PC-3 (cell line): ENCODE measurements at regions not wholly inside any gene's neighbourhood (a gene's known extent, or its start where the extent isn't known, plus 50 kb on each side); places are given as distances from the start of the nearest gene placed in this dataset.

Experiments used
- CTCF ChIP-seq: fragments of 300-600 bp; sonication (generic); conservative IDR thresholded peaks from 2 replicates; pipeline ENCODE4 v1.5.1; 2017; ENCODE audit warnings: antibody characterized with exemption, low read depth, mild to moderate bottlenecking, low read length
- EZH2 ChIP-seq: fragments of 300-600 bp; sonication (generic); IDR thresholded peaks from one replicate; pipeline ENCODE4 v1.6.1; 2017; ENCODE audit warnings: antibody characterized with exemption, mild to moderate bottlenecking, low read length; ENCODE audit not compliant: unreplicated experiment
- EZH2phosphoT487 ChIP-seq: fragments of 300-600 bp; sonication (generic); IDR thresholded peaks from 2 replicates; pipeline ENCODE4 v1.6.1; 2018; ENCODE audit warnings: mild to moderate bottlenecking, antibody characterized with exemption, low read length, borderline replicate concordance

GRCh38 chr1:93807311-93807930 lies 71.6 kb downstream of the DNTTIP2 start:
- TF ChIP-seq CTCF (no peak), EZH2 (no peak), EZH2phosphoT487 (no peak)
